OCI-LY1 (cell line): ENCODE measurements at regions not wholly inside any gene's neighbourhood (a gene's known extent, or its start where the extent isn't known, plus 50 kb on each side); places are given as distances from the start of the nearest gene placed in this dataset.

Experiments used
- EZH2 ChIP-seq: fragments of 200-600 bp; sonication (generic), shearing (Covaris generic); IDR thresholded peaks from 2 replicates; pipeline ENCODE4 v1.8.0; 2017; ENCODE audit warnings: borderline replicate concordance, mixed run types, mild to moderate bottlenecking, antibody characterized with exemption, low read length, moderate library complexity, mixed read lengths
- TF ChIP-seq, protein P1 (sequence below): fragments of 200-600 bp; sonication (generic), shearing (Covaris generic); IDR thresholded peaks from 2 replicates; pipeline ENCODE4 v1.5.1; 2017; ENCODE audit warnings: mild to moderate bottlenecking, antibody characterized with exemption, low read length, moderate library complexity, mixed read lengths

DNA sequence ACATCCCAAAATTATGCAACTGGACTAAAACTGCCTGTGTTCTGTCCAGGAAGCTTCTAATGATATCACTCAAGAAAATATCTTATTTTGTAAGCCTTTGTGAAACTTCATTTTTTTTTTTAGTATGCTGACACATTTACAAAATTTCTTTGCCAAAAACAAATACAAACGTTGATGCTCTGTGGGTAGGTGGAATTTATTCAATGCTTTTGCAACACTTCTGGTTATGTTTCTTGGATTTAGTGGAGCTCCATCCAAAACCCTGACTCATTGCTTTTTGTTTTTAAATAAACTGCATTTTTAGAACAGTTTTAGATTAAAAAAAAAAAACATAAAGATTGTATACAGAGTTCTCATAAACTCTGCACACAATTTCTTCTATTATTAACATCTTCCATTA is 250.9 kb upstream of the MAOA start:
- TF ChIP-seq, protein P1, sequence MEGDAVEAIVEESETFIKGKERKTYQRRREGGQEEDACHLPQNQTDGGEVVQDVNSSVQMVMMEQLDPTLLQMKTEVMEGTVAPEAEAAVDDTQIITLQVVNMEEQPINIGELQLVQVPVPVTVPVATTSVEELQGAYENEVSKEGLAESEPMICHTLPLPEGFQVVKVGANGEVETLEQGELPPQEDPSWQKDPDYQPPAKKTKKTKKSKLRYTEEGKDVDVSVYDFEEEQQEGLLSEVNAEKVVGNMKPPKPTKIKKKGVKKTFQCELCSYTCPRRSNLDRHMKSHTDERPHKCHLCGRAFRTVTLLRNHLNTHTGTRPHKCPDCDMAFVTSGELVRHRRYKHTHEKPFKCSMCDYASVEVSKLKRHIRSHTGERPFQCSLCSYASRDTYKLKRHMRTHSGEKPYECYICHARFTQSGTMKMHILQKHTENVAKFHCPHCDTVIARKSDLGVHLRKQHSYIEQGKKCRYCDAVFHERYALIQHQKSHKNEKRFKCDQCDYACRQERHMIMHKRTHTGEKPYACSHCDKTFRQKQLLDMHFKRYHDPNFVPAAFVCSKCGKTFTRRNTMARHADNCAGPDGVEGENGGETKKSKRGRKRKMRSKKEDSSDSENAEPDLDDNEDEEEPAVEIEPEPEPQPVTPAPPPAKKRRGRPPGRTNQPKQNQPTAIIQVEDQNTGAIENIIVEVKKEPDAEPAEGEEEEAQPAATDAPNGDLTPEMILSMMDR = no peak
- no peak for TF ChIP-seq EZH2
